ENCODE measurements at regions not wholly inside any gene's neighbourhood (a gene's known extent, or its start where the extent isn't known, plus 50 kb on each side); places are given as distances from the start of the nearest gene placed in this dataset.

GRCh38 chr2:239905884-239906654 is 119.1 kb downstream of the NDUFA10 start:
- no peak for DNase-seq

- DNase-seq = no peak
Measured at GRCh38 chr2:239905306-239905705, 119.8 kb downstream of the NDUFA10 start.

GRCh38 chr2:239904496-239904895 is 120.6 kb downstream of the NDUFA10 start:
- no peak for DNase-seq

- no peak for DNase-seq
Measured at GRCh38 chr2:239903803-239904202, 121.3 kb downstream of the NDUFA10 start.

- no peak for DNase-seq
Measured at GRCh38 chr2:239903210-239903609, 121.9 kb downstream of the NDUFA10 start.

GRCh38 chr2:239902749-239903201 is 122.4 kb downstream of the NDUFA10 start:
- DNase-seq = no peak

GRCh38 chr2:239898292-239898925 is 126.7 kb downstream of the NDUFA10 start:
- no peak for DNase-seq

- DNase-seq = no peak
Measured at GRCh38 chr2:239897596-239898235, 127.4 kb downstream of the NDUFA10 start.

GRCh38 chr2:239896075-239896474 is 129.1 kb downstream of the NDUFA10 start:
- no peak for DNase-seq

GRCh38 chr2:239895669-239896068 is 129.5 kb downstream of the NDUFA10 start:
- no peak for DNase-seq

- DNase-seq = no peak
Measured at GRCh38 chr2:239895116-239895515, 130.0 kb downstream of the NDUFA10 start.

GRCh38 chr2:239894276-239894675 is 130.9 kb downstream of the NDUFA10 start:
- no peak for DNase-seq

- no peak for DNase-seq
Measured at GRCh38 chr2:239893236-239893515, 132.0 kb downstream of the NDUFA10 start.

- DNase-seq = no peak
Measured at GRCh38 chr2:239892441-239893235, 132.5 kb downstream of the NDUFA10 start.

GRCh38 chr2:239891698-239892097 is 133.4 kb downstream of the NDUFA10 start:
- DNase-seq = no peak

- DNase-seq = no peak
Measured at GRCh38 chr2:239890206-239890746, 134.9 kb downstream of the NDUFA10 start.

GRCh38 chr2:239889641-239890121 is 135.5 kb downstream of the NDUFA10 start:
- no peak for DNase-seq

- no peak for DNase-seq
Measured at GRCh38 chr2:239887604-239888003, 137.5 kb downstream of the NDUFA10 start.

GRCh38 chr2:239886781-239887180 is 138.4 kb downstream of the NDUFA10 start:
- DNase-seq = no peak

- peak in 1 of 2 experiments; percentile 7 for DNase-seq
Measured at GRCh38 chr2:239884875-239885274, 140.3 kb downstream of the NDUFA10 start.

- DNase-seq = no peak
Measured at GRCh38 chr2:239884051-239884405, 141.1 kb downstream of the NDUFA10 start.

- no peak for DNase-seq
Measured at GRCh38 chr2:239883326-239884050, 141.7 kb downstream of the NDUFA10 start.

All from Kasumi-1 (cell line).